RPMI8226 (cell line): ENCODE measurements at regions not wholly inside any gene's neighbourhood (a gene's known extent, or its start where the extent isn't known, plus 50 kb on each side); places are given as distances from the start of the nearest gene placed in this dataset.

Experiments
- DNase-seq: peaks from one replicate; pipeline ENCODE4 v3.0.0-alpha.2; 2015

DNA sequence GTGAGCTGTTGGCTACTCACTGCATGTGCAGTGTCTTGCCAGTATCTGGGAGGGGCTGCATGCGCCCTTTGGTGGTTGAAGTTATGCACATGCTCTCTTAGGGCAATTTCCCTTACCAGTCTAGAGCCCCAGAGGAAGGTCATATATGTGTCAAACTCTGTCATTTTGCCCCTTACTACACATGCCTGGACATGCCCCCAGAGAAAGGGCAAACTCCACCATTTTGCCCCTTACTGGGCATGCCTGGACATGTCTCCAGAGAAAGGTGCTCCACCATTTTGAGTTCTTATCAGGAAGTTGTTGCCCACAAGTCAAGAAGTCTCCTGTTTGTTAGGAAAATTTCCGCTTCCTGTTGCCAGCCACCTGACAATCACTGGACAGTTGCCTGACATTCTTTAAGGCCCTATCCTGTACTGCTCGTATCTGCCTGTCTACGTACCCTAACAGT lies 56.4 kb upstream of the PLAC8 start:
- DNase-seq = no peak
